ENCODE measurements at regions not wholly inside any gene's neighbourhood (a gene's known extent, or its start where the extent isn't known, plus 50 kb on each side); places are given as distances from the start of the nearest gene placed in this dataset.
"Not testable (repeated sequence)": the region's sequence is repeated elsewhere in the genome, so short reads cannot be mapped to it uniquely, and the experiment has no call there.

DNA sequence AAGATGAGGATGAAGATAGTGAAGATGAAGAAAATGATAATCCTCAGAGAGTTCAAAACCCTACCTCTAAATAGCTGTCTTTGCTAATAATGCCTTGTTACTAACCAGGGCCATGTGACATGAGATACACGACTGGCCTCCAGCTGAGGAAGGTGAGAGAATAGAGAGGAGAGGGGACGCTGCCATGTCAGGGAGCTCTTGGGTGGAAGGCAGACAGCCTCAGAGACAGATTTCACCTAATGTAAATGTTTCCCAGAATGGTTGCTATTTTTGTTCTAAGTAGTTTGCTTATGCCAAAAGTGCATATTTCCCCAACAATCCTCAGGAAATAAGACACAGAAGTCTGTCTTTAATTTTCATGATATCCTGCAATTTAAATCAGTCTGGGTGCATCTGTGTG is 138.4 kb downstream of the ELOVL4 start:
- H3K4me3 ChIP-seq (ENCODE audit: low read depth, low read length), result no peak overlapping the region
- no peak for DNase-seq (ENCODE audit: low read depth)
- TF ChIP-seq POLR2A (IDR thresholded peaks at IDR 0.05; ENCODE audit: extremely low read depth, insufficient read length), result no peak
- TF ChIP-seq, protein P1, sequence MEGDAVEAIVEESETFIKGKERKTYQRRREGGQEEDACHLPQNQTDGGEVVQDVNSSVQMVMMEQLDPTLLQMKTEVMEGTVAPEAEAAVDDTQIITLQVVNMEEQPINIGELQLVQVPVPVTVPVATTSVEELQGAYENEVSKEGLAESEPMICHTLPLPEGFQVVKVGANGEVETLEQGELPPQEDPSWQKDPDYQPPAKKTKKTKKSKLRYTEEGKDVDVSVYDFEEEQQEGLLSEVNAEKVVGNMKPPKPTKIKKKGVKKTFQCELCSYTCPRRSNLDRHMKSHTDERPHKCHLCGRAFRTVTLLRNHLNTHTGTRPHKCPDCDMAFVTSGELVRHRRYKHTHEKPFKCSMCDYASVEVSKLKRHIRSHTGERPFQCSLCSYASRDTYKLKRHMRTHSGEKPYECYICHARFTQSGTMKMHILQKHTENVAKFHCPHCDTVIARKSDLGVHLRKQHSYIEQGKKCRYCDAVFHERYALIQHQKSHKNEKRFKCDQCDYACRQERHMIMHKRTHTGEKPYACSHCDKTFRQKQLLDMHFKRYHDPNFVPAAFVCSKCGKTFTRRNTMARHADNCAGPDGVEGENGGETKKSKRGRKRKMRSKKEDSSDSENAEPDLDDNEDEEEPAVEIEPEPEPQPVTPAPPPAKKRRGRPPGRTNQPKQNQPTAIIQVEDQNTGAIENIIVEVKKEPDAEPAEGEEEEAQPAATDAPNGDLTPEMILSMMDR (IDR thresholded peaks at IDR 0.05; ENCODE audit: low read depth, low read length), result no peak

DNA sequence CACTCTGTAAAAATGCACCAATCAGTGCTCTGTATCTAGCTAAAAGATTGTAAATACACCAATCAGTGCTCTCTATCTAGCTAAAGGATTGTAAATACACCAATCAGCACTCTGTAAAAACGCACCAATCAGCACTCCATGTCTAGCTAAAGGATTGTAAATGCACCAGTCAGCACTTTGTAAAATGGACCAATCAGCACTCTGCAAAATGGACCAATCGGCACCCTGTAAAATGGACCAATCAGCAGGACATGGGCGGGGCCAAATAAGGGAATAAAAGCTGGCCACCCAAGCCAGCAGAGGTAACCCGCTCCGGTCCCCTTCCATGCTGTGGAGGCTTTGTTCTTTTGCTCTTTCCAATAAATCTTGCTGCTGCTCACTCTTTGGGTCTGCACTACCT is 140.7 kb downstream of the ELOVL4 start:
- H3K4me3 ChIP-seq (ENCODE audit: low read depth, low read length); DNase-seq (ENCODE audit: low read depth): not testable (repeated sequence)

DNA sequence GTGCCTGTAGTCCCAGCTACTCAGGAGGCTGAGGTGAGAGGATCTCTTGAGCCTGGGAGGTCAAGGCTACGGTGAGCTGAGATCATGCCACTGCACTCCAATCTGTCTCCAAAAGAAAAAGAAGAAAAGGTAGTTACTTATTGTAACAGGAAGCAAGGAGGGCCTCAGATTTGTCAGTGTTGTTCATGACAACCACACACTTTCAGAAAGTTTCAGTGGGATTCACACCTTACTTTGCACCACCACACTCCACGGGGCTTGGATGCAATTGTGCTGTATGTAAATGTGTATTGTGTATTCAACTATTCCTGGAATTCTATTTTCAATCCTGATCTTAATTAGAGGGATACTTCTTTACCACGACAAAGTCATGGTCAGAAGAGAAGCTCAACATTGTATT is 142.6 kb downstream of the ELOVL4 start:
- H3K4me3 ChIP-seq (ENCODE audit: low read depth, low read length), result no peak overlapping the region
- TF ChIP-seq, protein P1 (IDR thresholded peaks at IDR 0.05; ENCODE audit: low read depth, low read length), result no peak
- TF ChIP-seq, protein P2, sequence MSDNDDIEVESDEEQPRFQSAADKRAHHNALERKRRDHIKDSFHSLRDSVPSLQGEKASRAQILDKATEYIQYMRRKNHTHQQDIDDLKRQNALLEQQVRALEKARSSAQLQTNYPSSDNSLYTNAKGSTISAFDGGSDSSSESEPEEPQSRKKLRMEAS (IDR thresholded peaks at IDR 0.05; ENCODE audit: low read depth, low read length), result no peak
- TF ChIP-seq POLR2A (IDR thresholded peaks at IDR 0.05; ENCODE audit: extremely low read depth, insufficient read length) (no peak), MYC (IDR thresholded peaks at IDR 0.05; ENCODE audit: low read depth, low read length) (no peak)
- DNase-seq (ENCODE audit: low read depth), result no peak

DNA sequence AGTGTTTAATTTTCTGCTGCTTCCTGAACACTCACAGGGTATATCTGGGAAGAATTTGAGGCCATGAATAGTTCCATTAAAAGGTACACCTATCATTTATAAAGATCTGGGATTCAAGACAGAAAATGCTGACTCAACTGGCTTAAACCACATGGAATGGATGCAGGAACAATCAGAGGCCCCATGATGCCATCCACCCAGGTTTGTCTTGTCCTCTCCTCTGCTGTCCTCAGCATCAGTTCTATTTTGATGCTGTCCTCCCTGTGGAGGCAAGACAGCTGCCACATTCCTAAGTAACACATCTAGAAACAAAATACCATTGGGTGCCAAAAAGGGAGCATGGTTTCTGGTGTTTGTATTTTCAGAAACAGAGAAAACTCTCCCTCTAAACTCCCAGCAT is 143.4 kb downstream of the ELOVL4 start:
- H3K4me3 ChIP-seq (ENCODE audit: low read depth, low read length), result no peak overlapping the region
- DNase-seq (ENCODE audit: low read depth), result no peak
- TF ChIP-seq POLR2A (IDR thresholded peaks at IDR 0.05; ENCODE audit: extremely low read depth, insufficient read length) (no peak), MYC (IDR thresholded peaks at IDR 0.05; ENCODE audit: low read depth, low read length) (no peak)
- TF ChIP-seq, protein P2 (IDR thresholded peaks at IDR 0.05; ENCODE audit: low read depth, low read length), result no peak
- TF ChIP-seq, protein P1 (IDR thresholded peaks at IDR 0.05; ENCODE audit: low read depth, low read length), result no peak

DNA sequence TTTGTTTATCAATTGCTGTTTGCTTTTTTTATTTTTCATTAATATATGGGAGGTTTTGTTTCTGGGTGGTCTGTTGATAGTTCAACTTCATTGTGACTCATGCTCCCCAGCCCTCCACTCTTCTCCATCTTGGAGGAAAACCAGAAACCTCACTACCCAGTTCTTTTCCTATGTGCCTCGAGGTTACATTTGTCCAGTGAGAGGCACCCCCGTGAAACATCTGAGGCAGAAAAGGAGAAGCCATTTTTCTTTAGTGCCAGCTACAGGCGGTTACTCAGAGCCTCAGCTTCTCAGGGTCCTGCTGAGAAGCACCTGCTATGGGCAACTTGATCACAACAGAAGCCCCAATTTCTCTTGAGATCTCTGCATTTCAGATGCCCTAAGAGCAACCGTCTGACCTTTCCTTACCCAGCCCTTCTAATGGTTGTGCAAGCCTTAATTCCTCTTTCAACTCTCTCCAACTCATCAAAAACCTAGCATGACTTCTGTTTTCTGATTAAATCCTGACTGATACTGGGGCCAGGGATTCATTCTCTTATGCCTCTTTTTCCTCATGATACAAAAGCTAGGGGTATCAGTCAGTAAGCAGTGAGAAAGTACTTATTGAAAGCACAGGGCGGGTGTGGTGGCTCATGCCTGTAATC is 144.6 kb downstream of the ELOVL4 start:
- H3K4me3 ChIP-seq (ENCODE audit: low read depth, low read length), result no peak overlapping the region
- peak; percentile 14 for DNase-seq (ENCODE audit: low read depth)
- TF ChIP-seq, protein P1 (IDR thresholded peaks at IDR 0.05; ENCODE audit: low read depth, low read length), result no peak
- no peak for TF ChIP-seq POLR2A (IDR thresholded peaks at IDR 0.05; ENCODE audit: extremely low read depth, insufficient read length)
- no peak for TF ChIP-seq MYC (IDR thresholded peaks at IDR 0.05; ENCODE audit: low read depth, low read length)
- TF ChIP-seq, protein P2 (IDR thresholded peaks at IDR 0.05; ENCODE audit: low read depth, low read length), result no peak

DNA sequence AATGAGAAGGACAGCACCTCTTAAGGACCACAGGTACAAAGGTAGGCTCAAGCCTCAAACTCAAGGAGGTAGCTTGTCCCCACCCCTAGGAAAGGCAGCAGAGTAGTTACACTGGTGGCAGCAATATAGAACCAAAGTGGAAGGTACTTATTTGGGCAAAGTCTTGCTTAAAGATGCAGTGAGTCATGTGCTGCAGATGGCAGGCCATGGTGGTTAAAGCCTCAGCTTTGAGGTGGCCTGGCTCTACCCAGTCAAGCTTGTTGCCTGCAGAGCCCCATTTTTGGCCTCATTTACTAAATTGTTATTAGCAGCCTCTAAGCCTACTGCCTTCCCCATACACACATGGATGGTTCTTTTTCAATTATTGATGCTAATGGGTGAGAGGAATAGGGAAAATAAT is 146.0 kb downstream of the ELOVL4 start:
- no peak overlapping the region for H3K4me3 ChIP-seq (ENCODE audit: low read depth, low read length)
- TF ChIP-seq, protein P1 (IDR thresholded peaks at IDR 0.05; ENCODE audit: low read depth, low read length), result no peak
- no peak for TF ChIP-seq POLR2A (IDR thresholded peaks at IDR 0.05; ENCODE audit: extremely low read depth, insufficient read length)
- TF ChIP-seq MYC (IDR thresholded peaks at IDR 0.05; ENCODE audit: low read depth, low read length), result no peak
- TF ChIP-seq, protein P2 (IDR thresholded peaks at IDR 0.05; ENCODE audit: low read depth, low read length), result no peak
- no peak for DNase-seq (ENCODE audit: low read depth)
